Activated CD4-positive, alpha-beta T cell treated with anti-CD3 and anti-CD28 coated beads, Interleukin-2, Interleukin-6, amounts not matched to agents 100 ng/mL and 50 ng/mL, durations not matched to agents 16 hours and 8 hours (primary cell): ENCODE measurements at regions not wholly inside any gene's neighbourhood (a gene's known extent, or its start where the extent isn't known, plus 50 kb on each side); places are given as distances from the start of the nearest gene placed in this dataset.
"Not testable (repeated sequence)": the region's sequence is repeated elsewhere in the genome, so short reads cannot be mapped to it uniquely, and the experiment has no call there.

Experiments
- DNase-seq: peaks from one replicate; pipeline ENCODE4 v3.0.0-alpha.2; 2020

GRCh38 chr2:224146356-224147160 lies 107.5 kb upstream of the SERPINE2 start:
- DNase-seq, result no peak

- DNase-seq, result no peak
These were observed 106.8 kb upstream of the SERPINE2 start for GRCh38 chr2:224145751-224146355.

DNA sequence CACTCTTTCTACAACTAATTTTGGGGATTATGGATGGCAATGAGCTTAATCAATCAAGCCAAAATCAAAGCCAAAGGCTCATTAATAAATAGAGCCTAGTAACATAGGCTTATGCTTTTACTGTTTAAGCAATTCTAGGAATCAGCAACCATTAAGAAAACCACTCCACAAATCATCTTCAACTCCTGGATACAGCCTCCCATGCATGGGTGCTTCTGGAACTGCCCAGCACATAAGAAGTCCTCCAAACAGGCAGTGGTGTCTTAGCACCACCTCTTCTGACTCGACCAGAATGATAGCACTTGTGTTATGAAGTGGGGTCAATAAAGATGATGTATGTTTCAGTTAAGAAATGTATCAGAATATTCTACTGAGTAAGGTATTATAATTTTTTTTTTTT lies 104.4 kb upstream of the SERPINE2 start:
- DNase-seq, result no peak

GRCh38 chr2:224142397-224143312 lies 103.6 kb upstream of the SERPINE2 start:
- DNase-seq, result no peak

- DNase-seq, result no peak
These were observed 102.2 kb upstream of the SERPINE2 start for GRCh38 chr2:224141304-224141703.

DNA sequence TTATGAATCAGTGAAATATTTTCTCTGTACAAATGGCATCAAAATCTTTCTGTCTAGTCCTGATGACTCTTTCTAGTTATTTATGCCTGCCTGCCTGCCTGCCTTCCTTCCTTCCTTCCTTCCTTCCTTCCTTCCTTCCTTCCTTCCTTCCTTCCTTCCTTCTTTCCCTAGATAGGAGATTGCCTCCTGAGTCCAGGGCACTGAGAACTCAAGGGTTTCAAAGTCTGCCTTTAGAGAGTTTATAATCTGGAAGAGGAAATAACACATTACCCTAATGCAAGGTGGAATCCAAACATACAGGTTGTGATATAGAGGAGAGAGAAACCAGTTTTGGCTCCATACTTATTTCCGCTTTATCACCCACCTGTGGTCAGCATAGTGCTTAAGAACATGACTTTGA lies 98.1 kb upstream of the SERPINE2 start:
- DNase-seq, result no peak

GRCh38 chr2:224136396-224136795 lies 97.3 kb upstream of the SERPINE2 start:
- DNase-seq, result no peak

GRCh38 chr2:224135881-224136280 lies 96.8 kb upstream of the SERPINE2 start:
- no peak for DNase-seq

DNA sequence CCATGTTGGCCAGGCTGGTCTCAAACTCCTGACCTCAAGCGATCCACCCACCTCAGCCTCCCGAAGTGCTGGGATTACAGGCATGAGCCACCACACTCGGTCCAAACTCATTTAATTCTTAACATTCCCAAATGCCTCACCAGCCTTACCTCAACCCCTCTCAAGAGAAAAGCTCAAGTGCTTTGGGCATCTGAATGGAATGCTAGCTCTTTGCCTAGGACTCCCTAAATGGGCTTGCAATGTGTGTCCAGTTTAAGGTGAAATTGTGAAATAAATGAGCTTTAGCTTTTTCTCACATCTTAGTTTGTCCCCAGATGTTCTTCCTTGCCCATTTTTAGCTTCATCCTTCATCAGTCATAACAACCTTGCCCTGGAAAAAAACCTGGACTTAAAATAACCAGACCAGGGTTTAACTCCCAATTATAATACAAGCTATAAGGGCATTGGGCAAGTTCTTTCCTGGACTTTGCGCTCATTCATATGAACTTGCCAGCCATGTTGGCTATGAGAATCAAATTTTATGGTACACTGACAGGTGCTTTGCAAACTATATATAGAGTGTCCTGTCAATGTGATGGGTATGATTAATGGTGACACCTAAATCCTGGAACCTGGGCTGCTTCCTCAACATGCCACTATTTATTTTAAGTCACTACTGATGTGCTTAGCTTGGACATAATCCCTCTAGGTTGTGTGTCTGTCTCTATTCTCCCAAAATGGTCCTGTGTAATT lies 95.1 kb upstream of the SERPINE2 start:
- DNase-seq, result no peak

DNA sequence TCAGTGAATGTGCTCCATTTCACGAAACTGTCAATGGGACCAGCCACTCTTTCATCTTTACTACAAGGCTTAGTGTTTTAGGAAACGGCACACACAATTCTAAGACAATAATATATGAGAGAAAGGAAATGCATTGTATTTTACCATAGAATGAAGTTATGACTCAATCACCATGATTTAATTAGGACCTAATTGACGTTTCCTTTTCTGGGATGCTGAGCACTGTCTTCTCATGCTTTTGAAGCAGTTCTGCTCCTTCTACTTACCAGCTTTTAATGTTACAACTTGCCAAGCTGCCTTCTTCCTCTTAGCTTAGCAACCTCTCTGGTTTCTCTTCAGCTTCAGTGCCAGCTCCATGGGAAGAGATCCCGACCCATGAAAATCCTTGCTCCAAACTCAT lies 94.3 kb upstream of the SERPINE2 start:
- no peak for DNase-seq

DNA sequence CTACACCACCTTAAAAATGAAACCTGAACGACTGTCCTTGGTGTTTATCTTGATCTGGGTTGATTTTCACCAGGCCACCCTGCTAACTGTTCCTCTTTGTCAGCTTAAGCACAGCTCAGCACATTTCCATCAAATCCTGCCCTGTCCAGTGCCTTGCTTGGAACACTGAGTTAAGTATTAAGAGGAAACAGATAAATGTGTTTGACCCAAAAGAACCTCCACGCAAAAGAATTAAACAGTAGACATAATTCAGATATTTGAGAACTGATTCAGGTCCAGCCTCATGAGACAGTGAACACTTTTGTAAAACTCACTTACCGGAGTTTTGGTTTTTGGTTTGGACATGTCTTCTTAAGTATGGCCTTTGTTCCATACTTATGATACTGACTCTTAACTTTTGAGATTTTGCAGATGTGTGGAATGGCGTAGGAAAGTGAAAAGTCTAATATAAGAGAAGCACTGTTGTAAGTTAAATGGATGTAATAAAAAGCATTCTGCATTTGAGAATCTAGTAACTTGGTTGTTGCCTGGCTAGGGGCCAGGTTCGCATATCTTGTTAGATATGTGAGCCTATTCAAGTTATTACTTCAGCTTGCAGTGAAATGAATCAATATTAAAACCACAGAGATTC lies 88.9 kb upstream of the SERPINE2 start:
- DNase-seq, result no peak

DNA sequence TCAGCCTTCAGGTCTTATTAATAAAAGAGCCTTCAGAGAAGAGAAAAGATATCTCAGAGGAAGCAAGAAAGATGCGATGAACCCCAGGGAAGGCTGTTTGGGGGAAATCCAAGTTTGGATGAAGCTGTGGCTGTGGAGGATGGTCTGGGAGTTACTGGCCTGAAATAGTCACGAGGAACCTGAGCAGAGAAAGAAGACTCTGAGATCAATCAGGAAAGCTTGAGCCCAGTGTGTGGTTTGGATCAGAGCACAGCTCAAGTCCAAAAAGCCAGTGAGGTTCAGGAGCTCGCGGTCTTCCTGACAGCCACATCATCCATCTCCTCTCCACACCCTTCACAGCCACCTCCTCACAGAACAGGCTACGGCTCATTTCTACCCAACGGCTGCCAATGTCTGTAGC lies 87.4 kb upstream of the SERPINE2 start:
- DNase-seq, result no peak

GRCh38 chr2:224126003-224126402 lies 86.9 kb upstream of the SERPINE2 start:
- no peak for DNase-seq

DNA sequence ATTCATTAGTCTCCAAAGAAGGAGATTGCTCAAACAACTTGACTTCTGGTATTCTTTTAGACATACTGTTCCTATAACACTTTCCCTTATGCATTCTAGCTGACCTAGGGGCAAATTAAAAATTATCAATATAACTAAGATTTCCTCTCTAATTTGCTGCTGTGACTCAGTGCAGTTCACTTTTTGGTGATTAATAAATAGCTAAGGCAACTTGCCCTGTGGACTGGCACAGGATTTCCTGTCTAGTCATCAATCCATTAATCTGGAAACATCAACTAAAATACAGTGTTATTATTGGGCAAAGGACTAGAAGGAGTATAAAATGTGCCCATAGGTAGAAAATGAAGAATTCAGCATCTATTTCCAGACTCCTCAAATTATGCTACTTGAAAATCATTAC lies 83.5 kb upstream of the SERPINE2 start:
- DNase-seq, result no peak

- no peak for DNase-seq
These were observed 82.5 kb upstream of the SERPINE2 start for GRCh38 chr2:224121406-224122067.

DNA sequence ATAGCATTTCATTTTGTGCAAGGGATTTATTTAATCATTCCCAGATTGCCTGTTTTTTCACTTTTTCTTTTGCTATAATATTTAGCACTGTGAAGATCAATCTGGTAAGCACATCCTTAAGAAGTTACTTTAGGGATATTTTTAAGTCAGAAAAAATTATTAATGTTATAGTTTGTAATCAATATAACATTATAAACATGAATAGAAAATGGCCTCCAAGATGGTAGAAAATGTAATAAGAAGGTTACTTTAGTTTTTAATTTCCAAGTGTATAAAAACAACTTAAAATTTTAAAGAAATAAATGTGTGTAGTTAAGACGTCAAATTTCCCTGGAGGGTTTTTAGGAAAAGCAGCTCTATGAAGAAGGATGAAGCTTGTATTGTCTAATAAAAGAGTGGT lies 81.9 kb upstream of the SERPINE2 start:
- DNase-seq, result no peak

- DNase-seq, result not testable (repeated sequence)
These were observed 80.8 kb upstream of the SERPINE2 start for GRCh38 chr2:224119846-224120245.

DNA sequence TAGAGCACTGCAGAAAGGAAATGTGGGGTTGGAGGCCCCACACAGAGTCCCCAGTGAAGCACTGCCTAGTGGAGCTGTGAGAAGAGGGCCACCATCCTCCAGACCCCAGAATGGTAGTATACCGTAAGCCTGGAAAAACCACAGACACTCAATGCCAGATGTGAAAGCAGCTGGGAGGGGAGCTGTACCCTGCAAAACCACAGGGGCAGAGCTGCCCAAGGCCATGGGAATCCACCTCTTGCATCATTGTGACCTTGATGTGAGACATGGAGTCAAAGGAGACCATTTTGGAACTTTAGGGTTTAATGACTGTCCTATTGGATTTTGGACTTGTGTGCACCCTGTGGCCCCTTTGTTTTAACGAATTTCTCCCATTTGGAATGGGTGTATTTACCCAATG lies 75.3 kb upstream of the SERPINE2 start:
- DNase-seq, result no peak

- not testable (repeated sequence) for DNase-seq
These were observed 74.8 kb upstream of the SERPINE2 start for GRCh38 chr2:224113930-224114329.

- no peak for DNase-seq
These were observed 72.5 kb upstream of the SERPINE2 start for GRCh38 chr2:224111576-224111975.

DNA sequence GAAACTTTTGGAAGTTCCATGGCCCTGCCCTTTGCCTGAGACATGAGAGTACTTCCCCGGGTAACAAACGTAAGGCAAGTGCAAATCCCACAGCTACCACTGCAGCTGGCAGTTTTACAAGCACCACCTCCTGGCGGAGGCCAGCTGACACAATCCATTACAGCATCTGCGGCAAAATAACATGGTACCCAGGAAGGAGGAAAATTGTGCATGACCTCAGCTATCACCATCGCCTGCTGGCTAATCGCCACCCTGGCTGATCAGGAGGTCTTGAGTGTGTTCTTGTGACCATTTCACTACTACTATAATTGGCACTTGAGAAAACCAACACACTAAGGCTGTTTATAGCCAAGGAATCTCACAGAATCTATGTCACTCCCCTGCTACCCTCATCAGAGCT lies 71.7 kb upstream of the SERPINE2 start:
- DNase-seq, result no peak

DNA sequence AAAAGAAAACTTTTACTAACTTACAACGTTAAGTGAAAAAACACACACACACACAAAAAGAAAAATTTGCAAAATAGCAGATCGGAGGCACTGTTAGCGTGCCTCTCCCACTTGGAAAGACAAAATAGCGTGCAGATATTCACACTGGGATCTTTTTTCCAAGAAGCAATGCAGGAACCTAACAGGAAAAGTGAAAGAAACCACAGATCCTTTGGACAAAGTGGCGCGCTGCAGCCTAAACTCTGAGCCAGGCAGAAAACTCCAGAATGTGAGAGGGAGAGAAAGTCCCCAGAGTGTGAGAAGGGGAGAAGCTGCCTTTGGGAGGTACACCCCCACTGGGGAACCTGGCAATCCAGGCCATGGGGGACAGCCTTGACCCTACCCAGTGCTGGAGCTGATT lies 70.7 kb upstream of the SERPINE2 start:
- no peak for DNase-seq
